ENCODE measurements at regions not wholly inside any gene's neighbourhood (a gene's known extent, or its start where the extent isn't known, plus 50 kb on each side); places are given as distances from the start of the nearest gene placed in this dataset.
"Not testable (repeated sequence)": the region's sequence is repeated elsewhere in the genome, so short reads cannot be mapped to it uniquely, and the experiment has no call there.

DNA sequence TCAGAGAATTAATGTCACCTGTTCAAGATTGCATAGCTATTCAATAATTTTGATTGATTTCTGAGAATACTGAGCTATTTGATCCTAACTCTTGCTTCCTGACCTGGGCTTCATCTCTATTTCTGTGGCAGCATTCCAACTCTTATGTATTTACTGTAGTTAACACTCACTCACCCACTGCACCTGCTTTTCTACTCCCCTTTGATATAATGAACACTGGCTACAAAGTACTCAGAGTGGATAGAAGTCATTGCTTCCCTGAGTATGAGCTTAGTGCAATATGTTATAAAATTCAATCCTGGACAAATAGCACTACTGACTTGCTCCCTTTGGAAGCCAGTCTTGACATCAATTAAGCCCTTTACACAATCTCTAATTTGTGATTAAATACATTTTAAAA is 117.2 kb downstream of the APIP start:
- TF ChIP-seq, protein P1, sequence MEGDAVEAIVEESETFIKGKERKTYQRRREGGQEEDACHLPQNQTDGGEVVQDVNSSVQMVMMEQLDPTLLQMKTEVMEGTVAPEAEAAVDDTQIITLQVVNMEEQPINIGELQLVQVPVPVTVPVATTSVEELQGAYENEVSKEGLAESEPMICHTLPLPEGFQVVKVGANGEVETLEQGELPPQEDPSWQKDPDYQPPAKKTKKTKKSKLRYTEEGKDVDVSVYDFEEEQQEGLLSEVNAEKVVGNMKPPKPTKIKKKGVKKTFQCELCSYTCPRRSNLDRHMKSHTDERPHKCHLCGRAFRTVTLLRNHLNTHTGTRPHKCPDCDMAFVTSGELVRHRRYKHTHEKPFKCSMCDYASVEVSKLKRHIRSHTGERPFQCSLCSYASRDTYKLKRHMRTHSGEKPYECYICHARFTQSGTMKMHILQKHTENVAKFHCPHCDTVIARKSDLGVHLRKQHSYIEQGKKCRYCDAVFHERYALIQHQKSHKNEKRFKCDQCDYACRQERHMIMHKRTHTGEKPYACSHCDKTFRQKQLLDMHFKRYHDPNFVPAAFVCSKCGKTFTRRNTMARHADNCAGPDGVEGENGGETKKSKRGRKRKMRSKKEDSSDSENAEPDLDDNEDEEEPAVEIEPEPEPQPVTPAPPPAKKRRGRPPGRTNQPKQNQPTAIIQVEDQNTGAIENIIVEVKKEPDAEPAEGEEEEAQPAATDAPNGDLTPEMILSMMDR (IDR thresholded peaks at IDR 0.05; ENCODE audit: control insufficient read depth, insufficient read depth, low read depth, low read length, missing control alignments), result no peak
- no peak for DNase-seq (ENCODE audit: low read depth)

DNA sequence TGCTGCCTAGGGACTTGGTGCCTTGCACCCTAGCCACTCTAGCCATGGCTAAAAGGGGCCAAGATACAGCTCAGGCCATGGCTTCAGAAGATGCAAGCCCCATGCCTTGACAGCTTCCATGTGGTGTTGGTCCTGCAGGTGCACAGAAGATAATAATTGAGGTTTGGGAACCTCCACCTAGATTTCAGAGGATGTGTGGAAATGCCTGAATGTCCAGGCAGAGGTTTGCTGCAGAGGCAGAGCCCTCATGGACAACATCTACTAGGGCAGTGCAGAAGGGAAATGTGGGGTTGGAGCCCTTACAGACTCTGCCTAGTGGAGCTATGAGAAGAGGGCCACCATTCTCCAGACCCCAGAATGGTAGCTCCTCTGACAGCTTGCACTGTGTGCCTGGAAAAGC is 118.7 kb downstream of the APIP start:
- not testable (repeated sequence) for H3K4me3 ChIP-seq (ENCODE audit: control insufficient read depth, low read depth, low read length); DNase-seq (ENCODE audit: low read depth)

More for the DNA sequence above, 117.2 kb downstream of the APIP start:
- no peak overlapping the region for H3K4me3 ChIP-seq (ENCODE audit: control insufficient read depth, low read depth, low read length)

DNA sequence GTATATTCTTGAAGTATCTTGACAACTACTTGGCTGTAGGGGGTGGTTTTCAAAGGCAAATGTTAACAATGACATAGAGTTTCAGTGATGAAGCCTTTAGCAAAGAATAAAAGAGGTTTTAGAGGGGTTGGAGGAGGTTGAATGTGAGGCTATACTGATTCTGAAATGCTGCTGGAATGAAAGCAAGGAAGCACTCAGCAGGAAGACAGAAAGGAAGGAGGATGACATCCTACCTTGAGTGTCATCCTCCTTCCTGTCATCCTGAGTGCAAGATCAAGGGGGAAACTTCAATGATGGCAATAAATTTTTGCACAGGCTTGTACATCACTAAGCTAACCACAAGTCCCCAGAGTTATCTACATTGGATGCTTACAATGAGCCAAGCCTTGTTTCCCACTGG is 120.5 kb downstream of the APIP start:
- no peak overlapping the region for H3K4me3 ChIP-seq (ENCODE audit: control insufficient read depth, low read depth, low read length)
- TF ChIP-seq, protein P1 (IDR thresholded peaks at IDR 0.05; ENCODE audit: control insufficient read depth, insufficient read depth, low read depth, low read length, missing control alignments), result no peak
- DNase-seq (ENCODE audit: low read depth), result no peak

DNA sequence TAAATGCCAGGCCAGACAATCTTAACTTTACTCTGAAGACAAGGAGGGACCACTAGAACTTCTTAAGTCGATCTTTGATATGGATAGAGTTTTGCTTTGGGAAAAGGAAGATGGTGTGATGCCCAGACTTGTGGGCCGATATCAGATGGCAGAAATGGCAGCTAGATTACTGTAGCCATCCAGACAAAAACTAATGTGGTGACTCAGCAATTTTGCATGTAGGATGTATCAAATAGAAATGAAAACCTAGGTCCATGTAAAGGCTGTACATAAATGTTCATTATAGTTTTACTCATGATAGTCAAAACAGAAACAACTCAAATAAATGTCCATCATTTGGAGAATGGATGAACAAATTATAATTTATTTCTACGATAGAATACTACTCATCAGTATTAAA is 121.5 kb downstream of the APIP start:
- TF ChIP-seq, protein P1 (IDR thresholded peaks at IDR 0.05; ENCODE audit: control insufficient read depth, insufficient read depth, low read depth, low read length, missing control alignments), result no peak
- no peak overlapping the region for H3K4me3 ChIP-seq (ENCODE audit: control insufficient read depth, low read depth, low read length)
- DNase-seq (ENCODE audit: low read depth), result no peak

DNA sequence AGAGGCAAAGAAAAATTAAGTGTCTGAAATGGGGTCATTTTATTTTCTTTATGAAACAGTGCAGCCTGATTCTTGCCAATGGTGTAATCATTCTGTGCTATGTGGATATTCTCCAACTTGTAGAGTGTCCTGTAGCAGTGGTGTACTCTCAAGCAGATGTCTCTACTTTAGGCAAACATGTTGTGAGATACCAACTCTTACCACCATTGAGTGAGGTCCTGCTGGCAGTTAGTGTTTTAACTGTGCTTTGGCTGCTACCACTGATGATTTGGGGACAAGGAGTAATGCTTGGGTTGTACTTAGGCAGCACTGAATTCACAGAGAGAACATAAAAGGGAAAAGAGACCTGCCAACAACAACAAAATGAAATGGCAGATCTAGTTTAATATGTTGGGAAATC is 122.5 kb downstream of the APIP start:
- no peak for DNase-seq (ENCODE audit: low read depth)
- H3K4me3 ChIP-seq (ENCODE audit: control insufficient read depth, low read depth, low read length), result no peak overlapping the region
- TF ChIP-seq, protein P1 (IDR thresholded peaks at IDR 0.05; ENCODE audit: control insufficient read depth, insufficient read depth, low read depth, low read length, missing control alignments), result no peak

DNA sequence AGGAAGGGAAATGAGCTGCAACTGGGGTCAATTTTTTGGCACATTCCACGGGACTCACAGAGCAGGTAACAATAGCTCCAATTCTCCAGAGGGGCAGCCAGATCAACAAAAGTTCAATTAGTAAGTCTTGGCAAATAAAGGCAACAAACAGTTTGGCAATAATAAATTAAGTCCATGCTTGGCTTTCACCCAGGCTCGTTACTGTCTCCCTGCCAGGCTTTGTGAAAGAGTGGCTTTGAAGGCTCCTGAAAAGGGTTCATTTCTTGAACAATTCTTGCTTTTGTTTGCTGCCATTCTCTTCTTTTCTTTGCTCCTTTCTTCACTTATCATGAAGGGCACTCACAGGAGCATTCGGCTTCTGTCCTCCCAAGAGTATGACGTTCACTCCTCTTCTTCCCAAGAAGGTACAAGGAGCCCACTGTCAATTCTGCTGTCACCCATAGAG is 123.3 kb downstream of the APIP start:
- H3K4me3 ChIP-seq (ENCODE audit: control insufficient read depth, low read depth, low read length), result no peak overlapping the region
- TF ChIP-seq, protein P1 (IDR thresholded peaks at IDR 0.05; ENCODE audit: control insufficient read depth, insufficient read depth, low read depth, low read length, missing control alignments), result no peak
- no peak for DNase-seq (ENCODE audit: low read depth)

DNA sequence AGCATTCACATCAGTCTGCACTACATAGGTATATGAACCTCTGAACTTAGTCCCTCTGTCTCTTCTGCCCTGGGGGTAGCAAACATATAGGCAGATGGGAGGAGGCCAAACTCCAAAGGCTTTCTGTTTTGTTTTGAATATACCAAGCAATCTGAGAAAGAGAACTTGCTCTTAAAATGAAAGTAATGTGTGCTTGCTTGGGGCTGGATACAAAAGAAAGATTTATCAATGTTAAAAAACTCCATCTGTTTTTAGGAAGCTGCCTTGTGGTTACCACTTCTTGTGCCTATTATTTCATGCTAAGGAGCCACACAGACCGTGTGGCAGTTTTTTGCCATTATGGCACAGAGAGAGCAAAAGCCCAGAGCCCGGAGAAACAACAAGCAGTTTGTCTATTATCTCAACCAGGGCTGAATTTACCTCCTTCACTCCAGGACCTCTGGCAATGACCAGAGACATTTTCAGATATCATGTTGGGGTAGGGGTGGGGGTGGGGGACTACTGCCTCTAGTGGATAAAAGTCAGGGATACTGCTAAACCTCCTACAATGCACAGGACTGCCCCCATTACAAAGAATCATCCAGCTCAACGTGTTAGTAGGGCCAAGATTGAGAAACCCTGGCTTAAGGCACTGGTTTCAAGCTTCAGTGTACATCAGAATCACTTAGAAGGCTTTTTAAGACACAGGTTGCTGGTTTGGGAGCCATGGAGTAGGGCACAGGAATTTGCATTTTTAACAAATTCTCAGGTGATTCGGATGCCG is 124.2 kb downstream of the APIP start:
- H3K4me3 ChIP-seq (ENCODE audit: control insufficient read depth, low read depth, low read length), result no peak overlapping the region
- TF ChIP-seq, protein P1 (IDR thresholded peaks at IDR 0.05; ENCODE audit: control insufficient read depth, insufficient read depth, low read depth, low read length, missing control alignments), result no peak
- DNase-seq (ENCODE audit: low read depth), result no peak
